HG03025 (cell line): ENCODE measurements at regions not wholly inside any gene's neighbourhood (a gene's known extent, or its start where the extent isn't known, plus 50 kb on each side); places are given as distances from the start of the nearest gene placed in this dataset.

Experiments
- ATAC-seq: cut with Tn5 transposase; IDR thresholded peaks from one replicate; pipeline ENCODE4 v1.9.1; 2021; ENCODE audit warnings: mild to moderate bottlenecking, moderate library complexity; ENCODE audit not compliant: unreplicated experiment, low FRiP score

- no peak for ATAC-seq
Observed at GRCh38 chr2:59018737-59019136, 777.6 kb upstream of the FANCL start.

- ATAC-seq = no peak
Observed at GRCh38 chr2:59015027-59015426, 773.9 kb upstream of the FANCL start.

- no peak for ATAC-seq
Observed at GRCh38 chr2:59012971-59013370, 771.8 kb upstream of the FANCL start.

GRCh38 chr2:59012234-59012633 is 771.1 kb upstream of the FANCL start:
- ATAC-seq = no peak

GRCh38 chr2:59008950-59009349 is 767.8 kb upstream of the FANCL start:
- no peak for ATAC-seq

GRCh38 chr2:59005836-59006615 is 764.9 kb upstream of the FANCL start:
- no peak for ATAC-seq

GRCh38 chr2:59004621-59005020 is 763.5 kb upstream of the FANCL start:
- ATAC-seq = no peak

- no peak for ATAC-seq
Observed at GRCh38 chr2:59000796-59001195, 759.7 kb upstream of the FANCL start.

- ATAC-seq = no peak
Observed at GRCh38 chr2:58992062-58992706, 751.1 kb upstream of the FANCL start.

- no peak for ATAC-seq
Observed at GRCh38 chr2:58991357-58991756, 750.2 kb upstream of the FANCL start.

GRCh38 chr2:58985541-58985940 is 744.4 kb upstream of the FANCL start:
- no peak for ATAC-seq

- ATAC-seq = no peak
Observed at GRCh38 chr2:58984731-58985130, 743.6 kb upstream of the FANCL start.

GRCh38 chr2:58983111-58983510 is 742.0 kb upstream of the FANCL start:
- no peak for ATAC-seq

- ATAC-seq = no peak
Observed at GRCh38 chr2:58981237-58981636, 740.1 kb upstream of the FANCL start.

- ATAC-seq = no peak
Observed at GRCh38 chr2:58976375-58977071, 735.4 kb upstream of the FANCL start.

GRCh38 chr2:58974881-58975280 is 733.8 kb upstream of the FANCL start:
- ATAC-seq = no peak

- no peak for ATAC-seq
Observed at GRCh38 chr2:58974426-58974825, 733.3 kb upstream of the FANCL start.

- no peak for ATAC-seq
Observed at GRCh38 chr2:58973811-58974281, 732.7 kb upstream of the FANCL start.

GRCh38 chr2:58972737-58973136 is 731.6 kb upstream of the FANCL start:
- ATAC-seq = no peak

GRCh38 chr2:58971511-58972360 is 730.6 kb upstream of the FANCL start:
- no peak for ATAC-seq

GRCh38 chr2:58970365-58970764 is 729.2 kb upstream of the FANCL start:
- no peak for ATAC-seq
